Uterus (tissue), 3 donors: ENCODE measurements at regions not wholly inside any gene's neighbourhood (a gene's known extent, or its start where the extent isn't known, plus 50 kb on each side); places are given as distances from the start of the nearest gene placed in this dataset.
A peak's percentile ranks its signal among the peaks of the same experiment; 100 is the strongest.
"Not testable (repeated sequence)": the region's sequence is repeated elsewhere in the genome, so short reads cannot be mapped to it uniquely, and the experiment has no call there.

Experiments
- DNase-seq, 2 donors: peaks; one replicate each; pipeline ENCODE4 v3.0.0-alpha.2; 2019 to 2020
- H3K27ac ChIP-seq, 2 donors: fragments of 200-600 bp; sonication (generic); 1 replicate in 1 of 2; 2 replicates in 1 of 2; pipeline ENCODE4 v1.5.1; 2016 to 2018
- H3K27me3 ChIP-seq, 2 donors: fragments of 200-600 bp; sonication (generic); one replicate each; pipeline ENCODE4 v1.5.1; 2018 to 2019; ENCODE audit warnings: control low read depth in 1 of 2
- H3K36me3 ChIP-seq, 2 donors: fragments of 200-600 bp; sonication (generic); one replicate each; pipeline ENCODE4 v1.5.1; 2019; ENCODE audit warnings: control low read depth in 1 of 2
- H3K4me1 ChIP-seq, 2 donors: fragments of 200-600 bp; sonication (generic); one replicate each; pipeline ENCODE4 v1.5.1; 2018 to 2019; ENCODE audit warnings: control low read depth in 1 of 2
- H3K4me3 ChIP-seq, 2 donors: fragments of 200-600 bp; sonication (generic); 1 replicate in 1 of 2; 2 replicates in 1 of 2; pipeline ENCODE4 v1.5.1; 2018 to 2019; ENCODE audit warnings: mild to moderate bottlenecking in 1 of 2
- H3K9me3 ChIP-seq, 2 donors: fragments of 200-600 bp; sonication (generic); one replicate each; pipeline ENCODE4 v1.5.1; 2019; ENCODE audit warnings: control low read depth in 1 of 2
- CTCF ChIP-seq, 4 experiments: fragments of 200-600 bp in 2 of 4; fragments of 450-650 bp in 2 of 4; sonication (generic) in 2 of 4; IDR thresholded peaks; one replicate each; pipeline ENCODE4 v1.5.1; 2016 to 2019; ENCODE audit warnings: antibody characterized with exemption in 4 of 4, mild to moderate bottlenecking in 2 of 4, moderate library complexity in 1 of 4
- POLR2A ChIP-seq, 2 donors: fragments of 450-650 bp; IDR thresholded peaks; one replicate each; pipeline ENCODE4 v1.6.1; 2016; ENCODE audit warnings: antibody characterized with exemption in 2 of 2, mild to moderate bottlenecking in 1 of 2, moderate library complexity in 1 of 2
- intact Hi-C: fragments of 100-400 bp; cut with DNase I; formaldehyde crosslinking; loops from one replicate; pipeline ENCODE4 v1.15.1; 2023; ENCODE audit warnings: low total_unique reads
- donor health status: DM: yes; HTN: yes; CAD: no.

- no peaks in the 10 kb centered on the region for H3K4me1 ChIP-seq
- DNase-seq = no peak
- H3K4me3 ChIP-seq = peak overlapping the region; percentile 7 to 29
- intact Hi-C loops = no loop called here
- H3K27me3 ChIP-seq = no peaks in the 10 kb centered on the region
- no peaks in the 10 kb centered on the region for H3K36me3 ChIP-seq
- H3K9me3 ChIP-seq = no peaks in the 10 kb centered on the region
- TF ChIP-seq CTCF (IDR thresholded peaks at IDR 0.05) (no peak), POLR2A (IDR thresholded peaks at IDR 0.05) (no peak)
- peak overlapping the region; percentile 45 to 59 for H3K27ac ChIP-seq
Observed at GRCh38 chr6:132115714-132116366, 164.7 kb upstream of the CCN2 start.

DNA sequence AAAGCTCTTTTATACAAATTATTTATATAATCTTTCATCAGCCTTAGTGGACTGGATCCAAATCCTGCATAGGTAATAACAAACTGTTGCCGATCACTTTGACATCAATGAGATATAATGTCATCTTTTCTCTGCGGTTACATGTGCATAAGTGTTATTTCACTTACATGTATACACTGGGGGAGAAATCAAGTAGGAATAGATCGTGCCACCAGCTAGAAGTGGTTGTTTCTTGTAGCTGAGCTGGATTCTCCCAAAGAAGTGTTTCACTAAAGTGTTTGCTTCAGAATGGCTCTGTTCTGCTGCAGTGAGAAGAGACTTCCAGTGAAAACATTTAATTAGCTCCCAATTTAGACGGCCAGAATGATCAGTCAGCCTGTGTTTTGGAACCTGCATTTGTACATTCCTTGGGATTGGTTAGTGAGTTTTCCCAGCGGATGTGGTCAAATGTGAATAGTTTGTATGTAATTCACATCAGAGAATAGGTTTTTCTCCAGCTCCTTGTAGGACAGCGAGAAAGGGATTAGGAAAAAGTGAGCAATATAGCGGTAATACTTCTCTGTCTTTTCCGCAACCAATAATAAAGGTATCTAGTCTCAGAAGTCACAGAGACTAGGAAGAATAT, 163.1 kb upstream of the CCN2 start:
- H3K36me3 ChIP-seq = no peaks in the 10 kb centered on the region
- no peak for DNase-seq
- intact Hi-C loops = no loop called here
- H3K4me1 ChIP-seq = no peaks in the 10 kb centered on the region
- no peak overlapping the region for H3K4me3 ChIP-seq
- H3K27me3 ChIP-seq = no peaks in the 10 kb centered on the region
- H3K9me3 ChIP-seq = peaks cover 0 to 5% of the 10 kb centered on the region in 2 donors
- TF ChIP-seq POLR2A (IDR thresholded peaks at IDR 0.05) = no peak
- no peak for TF ChIP-seq CTCF (IDR thresholded peaks at IDR 0.05)
- no peak overlapping the region for H3K27ac ChIP-seq

- H3K9me3 ChIP-seq, H3K4me3 ChIP-seq, H3K4me1 ChIP-seq, intact Hi-C loops, DNase-seq, H3K36me3 ChIP-seq, H3K27me3 ChIP-seq, H3K27ac ChIP-seq: not testable (repeated sequence)
Observed at GRCh38 chr6:132109752-132110151, 158.6 kb upstream of the CCN2 start.

DNA sequence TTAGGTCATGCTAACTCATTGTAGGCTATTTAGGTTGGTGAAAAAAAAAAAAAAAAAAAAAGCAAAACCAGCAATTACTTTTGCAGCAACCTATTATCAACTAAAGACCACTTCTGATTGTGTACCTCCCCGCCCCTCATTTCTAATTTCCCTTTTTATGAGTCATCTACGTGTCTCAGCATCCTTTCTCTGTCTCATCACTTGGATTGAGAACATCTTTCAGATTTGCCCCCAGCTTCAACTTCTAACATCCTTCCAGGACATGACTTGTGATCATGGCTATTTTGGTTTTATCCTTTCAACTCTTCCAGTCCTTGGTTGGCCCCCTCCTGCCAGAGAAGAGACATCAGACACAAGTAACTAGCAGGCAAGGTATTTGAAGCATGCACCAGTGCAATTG, 156.7 kb upstream of the CCN2 start:
- intact Hi-C loops = no loop called here
- Histone ChIP-seq H3K4me3 (no peak overlapping the region), H3K9me3 (peaks cover 0 to 5% of the 10 kb centered on the region in 2 donors), H3K4me1 (no peaks in the 10 kb centered on the region), H3K27me3 (no peaks in the 10 kb centered on the region), H3K36me3 (no peaks in the 10 kb centered on the region), H3K27ac (no peak overlapping the region)
- DNase-seq = no peak
- TF ChIP-seq POLR2A (IDR thresholded peaks at IDR 0.05) (no peak), CTCF (IDR thresholded peaks at IDR 0.05) (no peak)

DNA sequence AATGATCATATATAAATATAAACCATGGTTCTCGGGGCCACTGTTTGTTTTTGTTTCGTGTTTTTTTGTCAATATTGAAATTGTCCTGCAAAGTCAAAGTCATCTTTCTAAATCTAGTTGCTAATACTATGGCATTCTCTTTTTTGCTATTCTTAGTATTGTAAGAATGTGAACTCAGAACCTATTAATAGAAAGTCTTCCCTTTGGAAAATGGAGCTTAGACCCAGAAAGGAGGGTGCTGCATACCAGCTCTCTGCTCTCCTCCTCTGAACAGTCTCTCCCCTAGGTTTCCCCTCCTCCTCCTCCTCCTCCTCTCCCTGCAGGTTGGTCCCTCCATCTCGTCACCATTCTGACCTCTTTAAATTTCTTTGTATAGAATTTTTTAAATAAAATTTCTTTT, 150.4 kb upstream of the CCN2 start:
- intact Hi-C loops = no loop called here
- no peak for TF ChIP-seq CTCF (IDR thresholded peaks at IDR 0.05)
- no peak for TF ChIP-seq POLR2A (IDR thresholded peaks at IDR 0.05)
- H3K4me1 ChIP-seq = no peaks in the 10 kb centered on the region
- H3K9me3 ChIP-seq = no peaks in the 10 kb centered on the region
- H3K27me3 ChIP-seq = no peaks in the 10 kb centered on the region
- DNase-seq = no peak
- H3K36me3 ChIP-seq = no peaks in the 10 kb centered on the region
- H3K4me3 ChIP-seq = no peak overlapping the region
- no peak overlapping the region for H3K27ac ChIP-seq
